Tibial nerve (tissue), 4 donors: ENCODE measurements at regions not wholly inside any gene's neighbourhood (a gene's known extent, or its start where the extent isn't known, plus 50 kb on each side); places are given as distances from the start of the nearest gene placed in this dataset.

Experiments
- CTCF ChIP-seq, 5 experiments: fragments of 200-600 bp in 3 of 5; fragments of 450-650 bp in 2 of 5; sonication (generic) in 3 of 5; IDR thresholded peaks; one replicate each; pipeline ENCODE4 v1.5.1; 2016 to 2019; ENCODE audit warnings: antibody characterized with exemption in 5 of 5, mild to moderate bottlenecking in 3 of 5, moderate library complexity in 2 of 5
- EP300 ChIP-seq, 2 donors: sonication (generic); formaldehyde crosslinking; IDR thresholded peaks; one replicate each; pipeline ENCODE4 v1.6.1; 2017; ENCODE audit warnings: antibody characterized with exemption in 2 of 2, mild to moderate bottlenecking in 1 of 2
- POLR2A ChIP-seq, 2 donors: fragments of 450-650 bp; IDR thresholded peaks; one replicate each; pipeline ENCODE4 v1.6.1; 2017; ENCODE audit warnings: antibody characterized with exemption in 2 of 2, mild to moderate bottlenecking in 2 of 2, moderate library complexity in 2 of 2

- TF ChIP-seq POLR2A (IDR thresholded peaks at IDR 0.05) = no peak
- no peak for TF ChIP-seq CTCF (IDR thresholded peaks at IDR 0.05)
- no peak for TF ChIP-seq EP300 (IDR thresholded peaks at IDR 0.05)
These were observed 296.0 kb upstream of the MKI67 start for GRCh38 chr10:128422190-128422589.
